ENCODE measurements at regions not wholly inside any gene's neighbourhood (a gene's known extent, or its start where the extent isn't known, plus 50 kb on each side); places are given as distances from the start of the nearest gene placed in this dataset.

DNA sequence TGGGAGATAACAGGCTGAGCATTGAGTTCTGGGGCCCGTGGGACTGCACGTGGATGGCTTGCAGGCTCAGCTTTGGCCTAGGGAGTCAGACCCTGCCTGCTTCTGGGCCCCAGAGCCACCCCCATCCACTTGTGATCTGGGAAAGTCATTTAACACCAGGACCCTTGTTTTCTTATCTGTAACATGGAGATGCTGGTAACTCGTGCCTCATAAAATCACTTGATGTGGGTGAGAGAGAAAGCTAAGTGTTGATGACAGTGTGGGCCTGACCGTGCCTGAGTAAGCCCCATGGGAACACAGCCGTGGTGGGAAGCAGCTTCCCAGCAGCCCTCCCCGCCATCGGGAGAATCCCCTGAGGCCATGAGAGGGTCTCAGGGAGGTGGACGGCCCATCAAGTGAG lies 378.1 kb downstream of the GABRB3 start:
- no peak overlapping the region for H3K4me3 Mint-ChIP-seq (ENCODE audit: low read depth, unreplicated experiment)
- BruUV-seq (replicated peaks) = no TSS peak
- CTCF ChIA-PET = no interaction called here
- no peak overlapping the region for H3K27ac Mint-ChIP-seq (ENCODE audit: unreplicated experiment)
- no peaks in the 10 kb centered on the region for H3K4me1 Mint-ChIP-seq (ENCODE audit: low read depth, unreplicated experiment)
- TF ChIP-seq, protein P1, sequence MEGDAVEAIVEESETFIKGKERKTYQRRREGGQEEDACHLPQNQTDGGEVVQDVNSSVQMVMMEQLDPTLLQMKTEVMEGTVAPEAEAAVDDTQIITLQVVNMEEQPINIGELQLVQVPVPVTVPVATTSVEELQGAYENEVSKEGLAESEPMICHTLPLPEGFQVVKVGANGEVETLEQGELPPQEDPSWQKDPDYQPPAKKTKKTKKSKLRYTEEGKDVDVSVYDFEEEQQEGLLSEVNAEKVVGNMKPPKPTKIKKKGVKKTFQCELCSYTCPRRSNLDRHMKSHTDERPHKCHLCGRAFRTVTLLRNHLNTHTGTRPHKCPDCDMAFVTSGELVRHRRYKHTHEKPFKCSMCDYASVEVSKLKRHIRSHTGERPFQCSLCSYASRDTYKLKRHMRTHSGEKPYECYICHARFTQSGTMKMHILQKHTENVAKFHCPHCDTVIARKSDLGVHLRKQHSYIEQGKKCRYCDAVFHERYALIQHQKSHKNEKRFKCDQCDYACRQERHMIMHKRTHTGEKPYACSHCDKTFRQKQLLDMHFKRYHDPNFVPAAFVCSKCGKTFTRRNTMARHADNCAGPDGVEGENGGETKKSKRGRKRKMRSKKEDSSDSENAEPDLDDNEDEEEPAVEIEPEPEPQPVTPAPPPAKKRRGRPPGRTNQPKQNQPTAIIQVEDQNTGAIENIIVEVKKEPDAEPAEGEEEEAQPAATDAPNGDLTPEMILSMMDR (IDR thresholded peaks at IDR 0.05; ENCODE audit: unreplicated experiment) = no peak
- DNase-seq = no peak
- no peaks in the 10 kb centered on the region for H3K36me3 Mint-ChIP-seq (ENCODE audit: insufficient read depth, unreplicated experiment)
- no peaks in the 10 kb centered on the region for H3K27me3 Mint-ChIP-seq (ENCODE audit: unreplicated experiment)
- intact Hi-C loops (cut with micrococcal nuclease; ENCODE audit: unreplicated experiment) = no loop called here
- no peaks in the 10 kb centered on the region for H3K9me3 Mint-ChIP-seq (ENCODE audit: low read depth, unreplicated experiment)

DNA sequence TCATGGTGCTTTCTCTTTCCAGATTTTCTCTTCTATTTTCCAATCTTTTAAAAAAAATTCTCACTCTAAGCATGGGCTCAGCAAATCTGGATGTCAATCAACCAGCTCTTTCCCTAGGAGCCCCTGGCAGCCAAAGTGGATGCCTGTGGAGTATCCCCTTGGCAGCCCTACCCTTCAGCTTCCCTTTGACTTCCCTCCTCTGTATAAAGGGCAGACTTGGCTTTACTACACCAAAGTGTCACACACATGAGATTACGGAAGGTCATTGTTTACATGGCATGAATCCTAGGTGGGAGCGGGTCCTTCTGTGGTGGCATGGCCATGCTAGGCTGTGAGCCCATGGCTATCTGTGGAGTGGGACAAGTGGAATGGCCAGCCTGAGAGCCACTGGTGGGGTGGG lies 379.9 kb downstream of the GABRB3 start:
- no peaks in the 10 kb centered on the region for H3K4me1 Mint-ChIP-seq (ENCODE audit: low read depth, unreplicated experiment)
- BruUV-seq (replicated peaks) = no TSS peak
- CTCF ChIA-PET = no interaction called here
- TF ChIP-seq, protein P1 (IDR thresholded peaks at IDR 0.05; ENCODE audit: unreplicated experiment) = no peak
- H3K9me3 Mint-ChIP-seq (ENCODE audit: low read depth, unreplicated experiment) = peaks cover 2% of the 10 kb centered on the region
- H3K36me3 Mint-ChIP-seq (ENCODE audit: insufficient read depth, unreplicated experiment) = no peaks in the 10 kb centered on the region
- no peak overlapping the region for H3K27ac Mint-ChIP-seq (ENCODE audit: unreplicated experiment)
- no peak overlapping the region for H3K4me3 Mint-ChIP-seq (ENCODE audit: low read depth, unreplicated experiment)
- intact Hi-C loops (cut with micrococcal nuclease; ENCODE audit: unreplicated experiment) = no loop called here
- no peak for DNase-seq
- H3K27me3 Mint-ChIP-seq (ENCODE audit: unreplicated experiment) = no peaks in the 10 kb centered on the region

DNA sequence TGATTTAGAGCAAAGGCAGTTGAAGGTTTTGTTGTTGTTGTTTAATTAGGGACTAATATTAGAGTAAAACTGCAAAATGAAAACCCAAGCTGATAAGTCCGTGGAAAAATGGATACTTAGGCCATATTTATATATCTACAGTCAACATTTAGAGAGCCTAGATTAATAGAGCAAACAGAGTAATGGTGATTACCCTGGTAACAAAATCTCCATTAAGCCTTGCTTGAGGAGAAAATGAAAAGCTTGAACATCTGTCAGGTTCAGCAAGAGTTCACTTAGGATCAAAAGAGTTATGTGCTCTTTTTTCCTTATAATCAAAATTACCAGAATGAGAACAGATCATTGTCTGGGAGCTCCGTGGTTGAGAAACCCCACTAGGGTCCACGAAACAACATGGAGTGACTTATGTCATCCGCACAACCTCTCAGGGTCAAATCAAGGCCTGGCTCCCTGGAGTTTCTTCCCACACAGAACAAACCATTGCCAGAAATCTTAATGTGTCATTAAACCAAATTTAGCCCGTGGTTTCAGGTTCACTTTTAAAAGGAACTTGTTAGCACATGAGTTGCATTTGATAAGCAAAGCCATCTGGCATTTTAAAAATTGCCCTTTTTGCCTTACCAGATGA lies 381.2 kb downstream of the GABRB3 start:
- BruUV-seq (replicated peaks) = no TSS peak
- no peak overlapping the region for H3K4me3 Mint-ChIP-seq (ENCODE audit: low read depth, unreplicated experiment)
- H3K4me1 Mint-ChIP-seq (ENCODE audit: low read depth, unreplicated experiment) = no peaks in the 10 kb centered on the region
- intact Hi-C loops (cut with micrococcal nuclease; ENCODE audit: unreplicated experiment) = no loop called here
- no peak overlapping the region for H3K27ac Mint-ChIP-seq (ENCODE audit: unreplicated experiment)
- TF ChIP-seq, protein P1 (IDR thresholded peaks at IDR 0.05; ENCODE audit: unreplicated experiment) = no peak
- CTCF ChIA-PET = no interaction called here
- no peaks in the 10 kb centered on the region for H3K27me3 Mint-ChIP-seq (ENCODE audit: unreplicated experiment)
- no peak for DNase-seq
- H3K9me3 Mint-ChIP-seq (ENCODE audit: low read depth, unreplicated experiment) = peaks cover 2% of the 10 kb centered on the region
- H3K36me3 Mint-ChIP-seq (ENCODE audit: insufficient read depth, unreplicated experiment) = no peaks in the 10 kb centered on the region

DNA sequence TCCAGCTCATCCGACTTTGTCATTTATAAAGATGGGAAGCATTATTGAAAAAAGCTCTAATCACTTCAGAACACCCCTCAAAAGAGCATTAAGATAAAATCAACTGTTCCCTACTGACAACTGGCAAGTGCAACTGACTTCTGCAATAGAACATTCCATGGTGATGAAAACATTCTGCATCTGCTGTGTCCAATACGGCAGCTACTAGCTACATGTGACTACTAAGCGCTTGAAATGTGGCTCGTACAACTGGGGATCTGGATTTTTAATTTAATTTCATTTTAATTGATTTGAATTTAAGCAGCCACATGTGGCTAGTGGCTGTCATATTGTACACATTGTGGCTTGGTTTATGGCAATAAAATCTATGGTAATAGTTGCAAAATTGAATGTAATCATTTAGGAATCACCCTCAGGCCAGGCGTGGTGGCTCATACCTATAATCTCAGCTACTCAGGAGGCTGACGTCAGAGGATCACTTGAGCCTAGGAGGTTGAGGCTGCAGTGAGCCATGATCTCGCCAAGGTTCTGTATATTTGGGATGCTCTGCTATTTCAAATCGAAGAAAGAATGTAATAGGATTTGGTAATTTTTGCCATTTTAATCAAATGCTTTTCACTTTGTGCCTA lies 390.3 kb downstream of the GABRB3 start:
- TF ChIP-seq, protein P1 (IDR thresholded peaks at IDR 0.05; ENCODE audit: unreplicated experiment) = no peak
- intact Hi-C loops (cut with micrococcal nuclease; ENCODE audit: unreplicated experiment) = no loop called here
- BruUV-seq (replicated peaks) = no TSS peak
- Mint-ChIP-seq H3K4me3 (ENCODE audit: low read depth, unreplicated experiment) (no peak overlapping the region), H3K27me3 (ENCODE audit: unreplicated experiment) (no peaks in the 10 kb centered on the region), H3K36me3 (ENCODE audit: insufficient read depth, unreplicated experiment) (no peaks in the 10 kb centered on the region), H3K9me3 (ENCODE audit: low read depth, unreplicated experiment) (peaks cover 6% of the 10 kb centered on the region), H3K27ac (ENCODE audit: unreplicated experiment) (no peak overlapping the region), H3K4me1 (ENCODE audit: low read depth, unreplicated experiment) (no peaks in the 10 kb centered on the region)
- CTCF ChIA-PET = no interaction called here
- no peak for DNase-seq

All from Calu3 (cell line).